ENCODE measurements at regions not wholly inside any gene's neighbourhood (a gene's known extent, or its start where the extent isn't known, plus 50 kb on each side); places are given as distances from the start of the nearest gene placed in this dataset.
"Not testable (repeated sequence)": the region's sequence is repeated elsewhere in the genome, so short reads cannot be mapped to it uniquely, and the experiment has no call there.

GRCh38 chr5:1576851-1577250 lies 53.1 kb upstream of the LPCAT1 start:
- DNase-seq; in situ Hi-C loops (cut with MboI; ENCODE audit: low pct_unique_long_range_greater_than_20kb, low sequenced_read_pairs): not testable (repeated sequence)

DNA sequence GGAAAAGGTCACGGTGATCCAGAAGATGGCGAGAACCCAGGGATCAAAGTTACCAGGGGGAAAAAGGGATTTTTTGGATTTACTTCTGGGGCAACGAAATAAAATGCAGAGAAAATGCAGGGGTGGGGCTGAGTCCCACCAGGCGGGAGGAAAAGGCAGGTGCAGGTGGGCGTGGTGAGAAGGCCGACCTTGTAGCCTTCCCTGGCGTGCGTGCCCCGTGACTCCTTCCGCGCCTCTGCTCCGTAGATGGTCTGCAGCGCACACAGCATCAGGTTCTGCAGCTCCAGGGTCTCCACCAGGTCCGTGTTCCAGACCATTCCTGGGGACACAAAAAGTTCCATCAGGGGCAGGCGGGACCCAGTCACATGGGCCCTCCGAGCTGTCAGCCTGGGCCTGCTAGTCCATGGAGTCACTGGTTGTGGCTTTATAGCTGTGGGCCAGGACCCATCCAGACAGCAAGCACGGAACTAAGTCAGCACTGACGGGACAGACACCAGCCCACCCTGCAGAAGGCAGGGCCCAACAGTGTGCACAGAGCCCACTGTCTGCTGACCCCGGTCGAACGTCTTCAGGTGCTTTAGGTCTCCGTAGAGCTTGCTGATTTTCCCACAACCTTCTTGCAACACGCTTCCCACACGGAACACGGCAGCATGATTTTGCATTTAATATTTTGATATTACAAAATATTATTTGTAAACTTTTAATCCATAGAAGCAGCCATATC lies 52.4 kb upstream of the LPCAT1 start:
- DNase-seq; in situ Hi-C loops (cut with MboI; ENCODE audit: low pct_unique_long_range_greater_than_20kb, low sequenced_read_pairs): not testable (repeated sequence)

DNA sequence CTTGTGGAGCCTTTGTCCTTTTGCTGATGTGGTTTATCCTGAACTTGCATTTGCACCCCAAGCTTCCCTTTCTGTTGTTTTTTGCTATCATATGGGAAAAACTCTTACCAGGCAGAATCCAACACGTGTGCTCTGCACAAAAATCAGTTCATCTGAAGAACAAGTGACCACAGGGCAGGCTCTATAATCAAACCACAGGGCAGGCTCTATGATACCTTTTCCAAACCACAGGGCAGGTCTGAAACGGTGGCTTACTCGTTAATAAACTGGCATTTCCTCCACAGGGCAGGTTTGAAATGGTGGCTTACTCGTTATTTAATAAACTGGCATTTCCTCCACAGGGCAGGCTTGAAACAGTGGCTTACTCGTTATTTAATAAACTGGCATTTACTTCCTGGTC lies 51.7 kb upstream of the LPCAT1 start:
- DNase-seq; in situ Hi-C loops (cut with MboI; ENCODE audit: low pct_unique_long_range_greater_than_20kb, low sequenced_read_pairs): not testable (repeated sequence)

GRCh38 chr5:1574023-1574318 lies 50.2 kb upstream of the LPCAT1 start:
- DNase-seq; in situ Hi-C loops (cut with MboI; ENCODE audit: low pct_unique_long_range_greater_than_20kb, low sequenced_read_pairs): not testable (repeated sequence)

- in situ Hi-C loops (cut with MboI; ENCODE audit: low pct_unique_long_range_greater_than_20kb, low sequenced_read_pairs); DNase-seq: not testable (repeated sequence)
These were observed 49.7 kb upstream of the LPCAT1 start for GRCh38 chr5:1573217-1574022.

Measured in KBM-7 (cell line).